Activated CD4-positive, alpha-beta T cell treated with anti-CD3 and anti-CD28 coated beads, Interleukin-2, amount 50 U/mL, for 4 hours (primary cell): ENCODE measurements at regions not wholly inside any gene's neighbourhood (a gene's known extent, or its start where the extent isn't known, plus 50 kb on each side); places are given as distances from the start of the nearest gene placed in this dataset.

Experiments used
- DNase-seq, 2 experiments: peaks; one replicate each; pipeline ENCODE4 v3.0.0-alpha.2; 2020

DNA sequence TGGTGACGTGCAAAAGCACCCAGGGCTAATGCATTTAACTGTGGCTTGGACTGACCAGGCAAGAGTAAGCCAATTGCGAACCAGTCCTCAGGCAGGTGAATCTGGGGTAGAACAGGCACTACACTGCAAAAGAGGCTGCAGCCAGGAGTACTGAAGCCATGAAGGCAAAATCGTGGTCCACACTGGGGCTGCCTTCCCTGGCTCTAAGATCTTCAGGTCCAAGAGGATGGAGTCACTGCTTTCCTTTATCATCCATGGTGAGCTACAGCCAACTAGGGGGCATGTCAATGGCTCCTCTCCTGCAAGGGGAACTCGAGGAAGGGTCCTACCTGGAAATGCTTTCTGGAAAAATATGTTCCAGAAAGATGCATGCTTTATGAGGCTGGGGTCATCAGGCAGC is 100.6 kb upstream of the AJAP1 start:
- DNase-seq, result no peak

DNA sequence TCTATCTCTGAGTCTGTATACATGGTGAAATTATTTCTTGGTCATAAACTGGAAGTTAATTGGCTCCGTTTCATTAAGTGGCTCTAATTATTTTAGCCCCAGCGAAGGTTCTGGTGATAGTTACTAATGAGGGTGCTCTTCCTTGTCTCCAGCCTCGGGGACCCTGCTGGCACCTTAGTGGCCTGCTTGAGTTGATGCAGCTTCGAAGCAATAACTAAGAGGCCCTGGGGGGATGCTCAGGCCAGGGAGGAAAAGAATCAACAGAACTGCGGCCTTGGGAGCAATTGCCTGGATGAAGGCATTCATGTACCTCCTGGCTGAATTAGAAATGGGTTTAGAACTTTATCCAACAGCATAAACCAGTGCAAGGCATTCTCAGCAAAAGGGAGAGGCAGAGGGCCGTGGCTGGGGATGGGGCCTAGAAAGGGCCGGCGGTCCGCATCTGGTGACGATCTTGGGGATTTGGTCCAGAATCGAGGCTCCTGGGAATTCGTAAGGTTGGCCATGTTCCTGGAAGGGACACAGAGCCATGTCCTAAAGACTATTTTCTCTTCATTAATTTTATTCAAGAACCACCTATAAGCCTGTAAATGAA is 100.0 kb upstream of the AJAP1 start:
- DNase-seq, result no peak

DNA sequence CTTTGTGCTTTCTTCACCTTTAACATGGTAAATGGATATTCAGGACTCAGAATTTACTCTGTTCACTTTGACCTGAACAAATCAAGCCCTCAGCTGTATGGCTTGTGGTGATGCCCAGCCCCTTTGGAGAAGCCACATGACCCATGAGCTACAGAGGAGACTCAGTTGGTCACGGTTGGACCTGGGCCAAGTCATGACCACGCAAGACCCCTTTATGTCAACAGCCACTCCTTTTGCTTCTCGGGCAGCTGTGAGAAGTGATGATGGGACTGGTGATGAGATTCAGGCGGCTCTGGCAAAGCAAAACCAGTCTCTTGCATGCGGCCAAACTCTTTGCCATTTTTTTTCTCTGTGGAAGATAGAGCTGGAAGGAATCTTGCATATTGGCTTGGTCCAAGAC is 96.5 kb upstream of the AJAP1 start:
- no peak for DNase-seq

DNA sequence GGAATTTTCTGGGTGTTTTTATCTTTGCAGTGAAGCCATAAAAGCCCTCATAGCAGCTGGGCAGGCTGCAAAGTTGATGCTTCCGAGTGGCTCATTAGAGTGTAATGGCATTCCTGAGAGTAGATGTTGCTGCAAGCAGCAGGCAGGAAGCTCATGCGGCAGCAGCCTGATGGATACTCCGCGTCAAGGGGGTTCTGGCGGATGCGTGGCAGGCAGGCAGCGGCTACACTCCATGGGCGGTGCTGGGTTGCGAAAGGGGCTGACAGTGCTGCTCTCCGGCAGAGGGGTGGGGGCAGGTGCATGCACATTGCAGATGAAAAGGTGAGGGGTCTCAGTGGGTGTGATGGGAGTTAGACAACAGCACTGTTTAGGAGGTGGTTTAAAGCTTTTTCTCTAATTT is 93.2 kb upstream of the AJAP1 start:
- no peak for DNase-seq

DNA sequence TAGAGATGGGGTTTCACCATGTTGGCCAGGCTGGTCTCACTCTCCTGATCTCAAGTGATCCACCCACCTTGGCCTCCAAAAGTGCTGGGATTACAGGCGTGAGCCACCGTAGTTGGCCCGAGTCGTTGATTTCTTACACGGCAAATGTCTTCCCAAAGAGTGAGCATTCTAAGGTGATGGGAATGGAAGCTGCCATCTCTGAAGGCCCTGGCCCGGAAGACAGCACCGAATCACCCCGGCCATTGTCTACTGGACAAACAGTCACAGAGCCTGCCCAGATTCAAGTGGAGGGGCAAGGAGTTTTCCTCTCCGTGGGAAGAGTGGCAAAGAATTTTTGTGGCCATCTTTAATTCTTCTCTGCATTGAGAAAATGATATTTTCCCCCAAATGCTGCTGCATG is 92.1 kb upstream of the AJAP1 start:
- no peak for DNase-seq

DNA sequence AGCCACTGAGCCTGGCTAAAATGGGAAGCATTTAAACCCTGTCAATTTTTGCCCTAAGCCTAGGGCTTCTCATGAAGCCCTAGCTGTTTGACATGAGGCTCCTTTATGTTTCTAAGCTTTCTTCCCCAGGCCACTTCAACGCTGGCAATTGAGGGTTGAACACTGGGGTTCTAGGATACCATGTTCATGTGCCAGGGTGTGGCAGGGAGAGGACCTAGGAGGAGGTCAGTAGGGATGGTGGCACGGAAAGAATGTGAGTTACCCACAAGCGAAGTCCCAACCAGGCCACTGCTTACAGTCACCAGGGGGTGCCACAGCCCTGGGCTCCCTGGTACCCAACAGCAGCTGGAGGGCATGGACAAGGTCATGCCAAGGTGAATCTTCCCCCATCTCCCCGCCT is 90.8 kb upstream of the AJAP1 start:
- DNase-seq, result no peak

DNA sequence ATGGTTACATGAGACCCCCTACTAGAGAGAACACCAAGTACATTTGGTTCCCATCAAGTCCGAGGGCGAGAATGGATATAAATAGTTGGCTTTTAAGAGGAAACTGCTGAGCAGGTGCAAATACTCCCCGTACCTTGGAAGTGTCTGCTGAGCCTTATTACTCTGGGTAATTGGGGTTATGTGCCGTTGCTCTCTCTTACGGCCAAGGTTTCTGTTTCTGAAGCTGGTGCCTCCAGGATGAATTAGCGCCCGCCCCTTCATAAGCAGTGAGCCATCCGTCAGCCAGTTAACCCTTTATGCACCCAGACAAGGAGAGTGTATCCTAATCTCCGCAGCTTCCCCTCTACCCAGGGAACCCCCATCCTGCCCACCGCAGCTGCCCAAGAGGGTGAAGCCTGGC is 90.4 kb upstream of the AJAP1 start:
- no peak for DNase-seq

DNA sequence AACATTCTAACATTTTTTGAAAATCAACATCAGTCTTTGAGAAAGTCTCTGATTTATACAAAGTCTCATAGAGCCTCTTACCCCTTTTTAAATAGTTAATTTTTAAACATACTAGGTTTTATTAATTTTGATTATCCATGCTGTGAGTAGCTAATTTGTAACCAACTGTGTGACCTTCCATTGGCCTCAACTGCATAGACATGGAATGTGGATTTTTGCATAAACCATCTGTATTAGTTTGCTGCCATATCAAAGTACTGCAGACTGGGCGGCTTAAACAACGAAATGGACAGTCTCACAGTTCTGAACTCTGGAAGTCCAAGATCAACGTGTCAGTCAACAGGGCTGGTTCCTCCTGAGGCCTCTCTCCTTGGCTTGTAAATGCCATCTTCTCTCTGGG is 89.2 kb upstream of the AJAP1 start:
- no peak for DNase-seq

DNA sequence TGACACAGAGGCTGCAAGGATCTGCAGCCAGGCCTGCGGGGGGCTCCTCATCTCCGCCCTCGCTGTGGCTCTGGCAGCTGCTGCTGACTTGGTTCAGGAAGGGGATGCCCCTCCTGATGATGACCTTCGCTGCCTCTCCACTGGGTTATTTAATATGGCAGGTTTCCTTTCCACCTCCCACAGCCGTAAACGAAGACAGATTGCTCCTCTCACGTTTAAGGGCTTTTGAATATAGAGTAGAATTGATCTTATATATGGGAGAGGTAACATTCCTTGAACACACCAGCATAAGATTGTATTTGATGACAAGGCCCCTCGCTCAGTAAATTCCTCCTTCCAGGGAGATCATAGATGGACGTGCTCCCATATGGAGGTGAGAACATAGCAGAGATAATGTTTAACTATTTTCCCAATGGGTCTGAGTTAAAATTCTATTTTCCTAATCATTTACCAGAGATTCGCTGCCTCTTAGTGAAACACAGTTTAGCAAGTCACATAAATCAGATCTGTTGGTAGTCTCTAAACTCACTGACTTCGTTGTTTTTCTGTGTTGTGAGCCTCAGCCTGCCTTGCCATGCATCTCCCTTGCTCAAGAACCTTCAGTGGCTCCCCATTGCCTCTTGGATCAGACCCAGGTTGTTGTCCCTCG is 88.5 kb upstream of the AJAP1 start:
- no peak for DNase-seq

DNA sequence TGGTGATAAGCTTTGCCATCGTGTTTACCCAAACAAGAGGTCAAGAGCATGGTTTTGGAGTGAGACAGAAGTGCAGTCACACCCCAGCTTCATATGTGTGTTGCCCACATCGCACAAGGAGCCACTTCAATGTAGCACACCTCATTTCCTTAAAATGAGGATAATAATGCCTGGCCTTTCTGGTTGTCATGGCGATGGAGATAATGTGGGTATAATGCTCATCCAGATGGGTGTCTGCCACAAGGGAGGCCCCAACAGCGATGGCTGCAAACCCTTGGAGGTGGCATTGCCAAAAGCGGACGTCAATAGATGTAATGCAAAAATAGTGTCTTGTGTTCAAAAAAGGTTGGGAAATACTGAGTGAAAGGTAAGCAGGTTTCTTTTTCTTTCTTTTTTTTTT is 83.1 kb upstream of the AJAP1 start:
- no peak for DNase-seq

DNA sequence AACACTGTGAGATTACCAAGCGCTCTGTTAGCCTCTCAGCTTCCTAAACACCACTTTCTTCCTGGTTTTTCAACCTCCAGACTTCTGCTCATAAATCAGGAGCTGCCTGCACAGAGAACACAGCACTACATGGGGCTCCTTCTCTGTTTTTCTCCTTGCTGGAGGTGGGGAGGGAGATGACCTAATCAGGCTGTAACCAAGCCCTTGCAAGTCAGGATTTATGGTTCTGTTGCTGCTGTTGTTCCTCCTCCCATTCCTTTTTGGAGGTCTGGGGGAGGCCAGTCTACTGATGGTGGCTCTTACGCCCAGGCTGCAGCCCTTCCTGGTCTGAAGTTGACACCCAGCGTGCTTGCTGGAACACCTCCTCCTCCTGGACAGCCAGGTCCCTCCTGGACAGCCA is 80.9 kb upstream of the AJAP1 start:
- DNase-seq, result no peak

DNA sequence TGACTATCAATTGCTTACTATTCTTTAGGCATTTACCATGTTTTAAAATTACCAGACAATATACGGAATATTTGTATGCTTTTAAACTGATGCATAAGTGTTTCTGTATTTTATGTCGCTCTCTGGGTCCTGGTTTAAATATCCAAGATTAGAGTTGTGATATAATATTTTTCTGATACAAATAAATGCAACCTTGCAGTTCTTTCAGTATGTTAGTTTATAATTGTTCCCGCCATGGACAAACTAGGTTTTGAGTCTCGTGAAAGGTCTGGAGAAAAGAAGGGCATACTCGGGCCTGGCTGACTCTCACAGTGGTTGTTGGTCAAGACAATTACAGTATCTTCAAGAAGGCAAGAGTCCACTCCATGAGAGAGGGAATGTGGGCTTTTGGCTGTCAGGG is 72.6 kb upstream of the AJAP1 start:
- DNase-seq, result no peak

DNA sequence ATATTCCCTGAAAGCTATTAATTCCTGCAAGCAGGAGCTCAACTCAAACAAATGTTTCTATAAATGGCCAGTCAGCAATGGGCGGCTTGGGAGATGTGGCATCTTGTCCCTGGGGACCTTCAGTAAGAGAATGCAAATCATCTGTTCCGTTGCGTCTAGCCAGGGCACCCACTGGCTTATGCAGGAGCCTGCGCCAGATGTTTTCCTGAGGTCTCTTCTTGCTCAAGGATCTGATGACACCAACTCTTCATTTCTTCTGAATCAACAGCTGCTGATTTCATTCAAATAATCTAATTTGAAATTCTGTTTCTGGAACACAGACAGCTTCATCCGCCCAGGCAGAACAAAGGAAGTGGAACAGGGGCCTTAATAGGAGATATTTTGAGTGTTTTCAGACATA is 70.0 kb upstream of the AJAP1 start:
- DNase-seq, result no peak

DNA sequence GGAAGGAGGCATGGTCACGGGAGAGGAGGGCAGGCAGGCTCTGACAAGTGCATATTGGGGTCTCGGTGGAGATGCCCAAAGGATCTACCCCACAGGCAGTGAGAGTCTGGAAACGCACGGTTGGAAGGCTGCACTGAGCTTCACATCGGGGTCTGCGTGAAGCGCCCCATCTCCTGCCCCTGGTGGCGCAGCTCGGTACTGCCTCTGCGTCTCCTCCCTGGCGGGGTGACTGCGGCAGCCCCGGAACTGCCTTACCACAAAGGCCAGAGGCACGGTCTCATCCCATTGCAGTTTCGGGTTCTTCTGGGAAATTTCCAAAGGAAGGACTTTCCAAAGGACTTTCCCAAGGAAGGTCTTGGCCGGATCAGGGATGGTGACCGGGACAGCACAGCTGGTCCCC is 69.2 kb upstream of the AJAP1 start:
- peak; percentile 3 to 19 for DNase-seq

DNA sequence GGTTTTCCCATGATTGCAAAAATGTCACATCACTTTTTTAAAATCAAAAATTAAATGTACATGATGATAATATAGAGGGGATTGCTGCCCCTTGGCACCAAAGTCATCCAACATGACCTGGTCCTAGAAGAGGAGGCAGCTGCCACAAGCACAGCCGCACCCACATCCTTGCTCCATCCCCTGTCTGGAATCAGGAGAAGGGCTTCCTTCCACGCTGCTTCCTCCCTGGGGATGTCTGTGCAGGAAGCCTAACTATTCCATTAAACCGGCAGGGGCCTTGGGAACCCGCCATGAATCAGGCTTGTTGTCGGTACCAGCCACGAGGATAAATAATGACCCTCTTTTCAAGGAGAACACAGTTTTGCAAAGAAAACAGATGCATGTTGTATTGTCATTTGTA is 68.7 kb upstream of the AJAP1 start:
- DNase-seq, result no peak

DNA sequence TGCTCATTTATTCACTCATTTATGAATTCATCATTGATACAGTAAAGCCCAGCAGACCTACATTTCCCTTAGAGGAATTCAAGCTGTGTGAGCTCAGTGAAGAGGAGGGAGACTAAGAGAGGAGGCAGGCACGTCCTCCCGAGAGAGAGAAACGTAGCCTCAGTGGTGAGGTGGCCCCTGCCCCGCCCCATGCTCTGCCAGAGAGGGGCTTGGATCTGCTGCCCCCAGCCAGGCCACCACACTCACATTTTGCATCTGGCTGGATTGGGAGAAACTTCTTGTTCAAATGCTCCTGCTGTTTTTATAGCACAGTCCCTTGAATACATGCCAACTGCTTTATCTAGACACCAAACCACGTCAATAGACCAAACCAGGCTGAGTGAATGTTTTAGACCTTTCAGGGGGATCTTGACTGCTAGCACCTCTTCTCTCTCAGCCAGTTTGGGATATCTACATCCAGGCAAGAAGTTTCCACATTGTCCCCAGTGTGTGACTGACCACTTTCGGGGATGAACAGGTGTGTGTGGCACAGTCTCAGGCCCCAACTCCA is 67.7 kb upstream of the AJAP1 start:
- no peak for DNase-seq

DNA sequence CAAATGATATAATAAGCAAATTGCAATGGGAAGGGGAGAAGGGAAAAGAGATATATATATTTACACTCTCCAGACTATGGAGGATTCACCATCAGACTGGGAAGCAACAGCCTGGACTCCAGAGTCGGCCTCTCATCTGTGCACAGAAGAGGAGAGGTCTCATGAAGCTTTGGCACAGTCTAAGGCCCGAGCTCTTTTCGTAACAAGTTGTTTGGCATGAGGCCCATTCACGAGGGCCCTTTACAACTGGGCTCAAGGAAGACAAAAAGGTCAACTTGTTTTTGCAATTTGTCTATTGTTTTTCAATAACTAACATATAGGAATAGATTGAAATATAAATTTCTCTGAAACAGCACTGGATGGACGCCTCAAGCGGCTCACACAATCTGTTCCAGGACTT is 66.7 kb upstream of the AJAP1 start:
- DNase-seq, result no peak

DNA sequence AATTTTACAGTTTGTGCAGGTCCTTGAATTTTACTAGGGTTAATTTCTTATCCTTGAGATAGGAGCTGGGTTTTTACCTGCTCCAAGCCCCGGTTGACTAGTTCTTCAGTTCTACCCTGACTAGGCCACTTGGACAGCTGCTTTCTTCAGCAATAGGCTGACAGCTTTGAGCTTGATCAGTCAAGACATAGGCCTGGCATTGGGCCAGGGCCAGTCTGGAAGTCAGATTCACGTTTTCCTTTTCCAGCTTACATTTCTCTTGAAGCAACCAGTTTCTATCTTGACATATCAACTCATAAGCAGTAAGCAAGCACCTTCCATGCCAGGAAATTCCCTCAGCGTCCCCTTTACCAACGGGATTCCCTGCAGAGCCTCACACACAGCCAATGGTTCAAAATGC is 63.7 kb upstream of the AJAP1 start:
- no peak for DNase-seq

DNA sequence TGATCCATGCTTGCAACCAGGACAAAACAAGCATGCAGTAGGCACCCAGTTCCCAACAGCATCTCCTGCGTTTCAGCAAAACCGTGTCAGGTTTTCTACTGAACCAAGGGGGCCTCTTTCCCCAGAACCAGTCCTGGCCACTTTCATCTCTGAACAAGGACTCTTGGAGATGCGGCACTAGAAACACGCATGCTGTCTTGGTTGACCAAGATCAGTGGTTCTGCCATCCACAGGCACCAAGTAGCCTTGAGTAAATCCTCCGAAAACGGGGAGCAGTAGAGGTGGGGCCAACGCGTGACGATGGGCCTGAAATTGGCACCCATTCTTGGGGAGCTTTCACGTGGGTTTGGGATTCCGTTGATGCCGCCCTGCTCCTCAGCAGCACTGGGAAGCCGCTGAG is 62.5 kb upstream of the AJAP1 start:
- no peak for DNase-seq

DNA sequence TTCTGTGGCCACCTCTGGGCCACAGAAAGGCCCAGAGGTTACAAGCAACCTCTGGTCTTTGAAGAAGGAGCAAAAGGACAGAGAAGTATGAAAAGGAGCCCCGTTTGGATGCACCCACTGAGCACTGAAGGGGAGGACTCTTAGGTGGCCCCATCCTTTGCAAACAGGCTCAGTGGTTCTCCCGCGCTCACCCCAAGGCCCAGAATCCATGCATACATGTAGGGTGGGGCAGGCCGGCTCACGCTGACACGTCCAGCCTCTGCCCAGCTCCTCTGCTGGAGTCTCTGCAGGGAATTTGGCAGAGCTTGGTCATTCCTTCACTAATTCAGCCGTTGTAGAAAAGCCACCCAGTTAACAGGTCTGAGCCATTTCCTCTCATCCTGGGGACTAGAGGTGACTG is 61.3 kb upstream of the AJAP1 start:
- DNase-seq, result no peak

DNA sequence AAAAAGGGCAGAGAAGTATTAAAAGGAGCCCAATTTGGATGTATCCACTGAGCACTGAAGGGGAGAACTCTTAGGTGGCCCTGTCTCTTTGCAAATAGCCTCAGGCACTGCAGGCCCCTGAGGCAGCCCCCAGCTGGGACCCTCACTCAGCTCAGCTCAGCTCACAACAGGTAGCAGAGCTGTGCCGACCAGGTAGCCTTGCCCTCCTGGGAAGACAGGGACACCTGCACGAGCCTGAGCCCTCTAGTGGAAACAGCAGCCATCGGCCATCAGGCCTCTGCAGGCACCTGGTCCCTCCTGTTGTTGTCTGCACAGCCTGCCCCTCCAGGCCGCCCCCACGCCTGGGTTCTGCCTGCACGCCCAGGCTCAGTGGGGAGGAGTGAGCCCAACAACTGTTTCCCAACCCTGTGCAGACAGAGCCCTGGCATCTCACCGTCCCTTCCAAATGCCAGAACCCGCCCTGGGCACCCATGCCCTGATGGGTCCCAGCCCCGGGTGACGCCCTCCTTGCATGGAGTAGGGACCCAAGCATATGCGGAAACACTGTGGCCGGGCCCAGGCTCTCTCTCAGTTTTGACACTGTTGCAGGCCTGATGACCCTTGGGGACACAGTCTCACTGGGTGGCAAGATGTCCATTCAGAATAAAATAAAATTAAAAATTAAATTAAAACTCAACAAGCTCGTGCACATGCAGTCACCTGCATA is 60.0 kb upstream of the AJAP1 start:
- DNase-seq, result no peak

DNA sequence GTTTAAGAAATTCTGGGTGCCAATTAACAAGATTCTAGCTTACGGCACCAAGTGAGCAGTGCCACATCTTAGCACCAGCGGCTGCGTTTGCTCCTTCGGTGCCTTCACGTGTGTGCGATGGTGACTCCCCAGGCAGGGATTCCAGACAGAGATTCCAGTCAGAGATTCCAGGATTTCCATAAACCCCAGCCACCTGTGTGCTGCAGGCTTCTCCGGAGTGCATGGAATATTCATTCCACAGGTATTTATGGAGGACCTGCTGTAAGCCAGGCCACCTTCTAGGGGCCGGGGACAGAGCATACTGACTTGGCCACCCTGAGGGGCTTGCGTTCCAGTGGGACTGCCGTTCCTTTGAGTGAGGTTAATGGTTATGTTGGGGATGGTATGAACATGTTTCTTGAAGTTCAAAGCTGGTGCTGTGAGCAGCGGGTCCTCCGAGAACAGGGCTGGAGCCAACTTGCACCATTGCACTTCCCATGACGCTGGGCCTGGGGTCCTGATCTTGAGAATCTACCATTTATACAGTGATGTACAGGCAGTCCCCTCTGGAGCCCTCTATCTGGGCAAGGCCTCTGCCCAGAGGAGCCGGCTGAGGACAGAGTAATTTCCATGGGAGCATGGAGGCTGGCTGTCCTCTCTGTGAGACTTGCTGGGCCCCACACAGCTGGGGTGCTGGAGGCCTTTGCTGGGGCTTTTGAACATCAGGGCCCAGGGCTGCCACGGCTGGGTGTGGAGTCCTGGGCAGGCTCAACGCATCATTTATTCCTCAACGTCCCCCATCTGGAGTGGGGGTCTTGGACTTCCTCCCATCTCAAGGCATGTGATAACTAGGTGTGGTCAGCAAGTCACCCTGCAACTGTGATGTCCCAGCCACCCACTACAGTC is 58.8 kb upstream of the AJAP1 start:
- DNase-seq, result no peak

DNA sequence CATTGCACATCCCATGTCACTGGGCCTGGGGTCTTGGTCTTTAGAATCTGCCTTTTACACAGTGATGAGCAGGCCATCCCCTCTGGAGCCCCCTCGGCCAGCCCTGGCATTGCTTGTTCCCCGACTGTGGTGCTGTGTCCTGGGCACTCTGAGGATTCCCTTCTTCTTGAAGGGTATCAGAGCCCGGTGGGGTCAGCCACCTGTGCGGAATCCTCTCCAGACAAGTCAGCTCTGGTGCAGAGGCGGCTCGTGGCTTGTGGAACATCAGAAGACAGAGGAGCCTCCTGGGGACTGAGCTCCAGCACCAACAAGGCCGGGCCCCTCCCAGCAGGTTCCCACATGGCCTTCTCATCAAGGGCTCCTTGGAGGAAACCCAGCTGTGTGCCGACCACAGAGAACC is 57.9 kb upstream of the AJAP1 start:
- DNase-seq, result no peak
